Hippocampal formation (tissue), 2 donors: ENCODE measurements at regions not wholly inside any gene's neighbourhood (a gene's known extent, or its start where the extent isn't known, plus 50 kb on each side); places are given as distances from the start of the nearest gene placed in this dataset.
"Not testable (repeated sequence)": the region's sequence is repeated elsewhere in the genome, so short reads cannot be mapped to it uniquely, and the experiment has no call there.

Experiments
- DNase-seq, 2 donors: peaks; one replicate each; lab custom pipeline; 2025; lab: John Stamatoyannopoulos, UW

- DNase-seq = no peak
Observed at GRCh38 chr9:24342457-24342856, 203.2 kb downstream of the IZUMO3 start.

GRCh38 chr9:24333629-24334028 is 212.1 kb downstream of the IZUMO3 start:
- DNase-seq = no peak

- no peak for DNase-seq
Observed at GRCh38 chr9:24298912-24299311, 246.8 kb downstream of the IZUMO3 start.

GRCh38 chr9:24297931-24298330 is 247.8 kb downstream of the IZUMO3 start:
- no peak for DNase-seq

- no peak for DNase-seq
Observed at GRCh38 chr9:24296124-24296523, 249.6 kb downstream of the IZUMO3 start.

GRCh38 chr9:24293386-24293785 is 252.3 kb downstream of the IZUMO3 start:
- no peak for DNase-seq

- no peak for DNase-seq
Observed at GRCh38 chr9:24286761-24287160, 258.9 kb downstream of the IZUMO3 start.

- no peak for DNase-seq
Observed at GRCh38 chr9:24258626-24259025, 287.1 kb downstream of the IZUMO3 start.

GRCh38 chr9:24257726-24258125 is 288.0 kb downstream of the IZUMO3 start:
- DNase-seq = no peak

GRCh38 chr9:24245988-24246387 is 299.7 kb downstream of the IZUMO3 start:
- no peak for DNase-seq

GRCh38 chr9:24242576-24242975 is 303.1 kb downstream of the IZUMO3 start:
- DNase-seq = no peak

GRCh38 chr9:24218656-24219055 is 327.0 kb downstream of the IZUMO3 start:
- no peak for DNase-seq

GRCh38 chr9:24210641-24211040 is 335.1 kb downstream of the IZUMO3 start:
- DNase-seq = no peak

GRCh38 chr9:24189986-24190385 is 355.7 kb downstream of the IZUMO3 start:
- DNase-seq = no peak

GRCh38 chr9:24180572-24180971 is 354.5 kb upstream of the ELAVL2 start:
- not testable (repeated sequence) for DNase-seq

GRCh38 chr9:24144796-24145195 is 318.8 kb upstream of the ELAVL2 start:
- no peak for DNase-seq

GRCh38 chr9:24135072-24135471 is 309.0 kb upstream of the ELAVL2 start:
- not testable (repeated sequence) for DNase-seq

GRCh38 chr9:24132244-24132643 is 306.2 kb upstream of the ELAVL2 start:
- no peak for DNase-seq

- no peak for DNase-seq
Observed at GRCh38 chr9:24127519-24127918, 301.5 kb upstream of the ELAVL2 start.

- DNase-seq = no peak
Observed at GRCh38 chr9:24118190-24118589, 292.1 kb upstream of the ELAVL2 start.

- no peak for DNase-seq
Observed at GRCh38 chr9:24096756-24097155, 270.7 kb upstream of the ELAVL2 start.

- no peak for DNase-seq
Observed at GRCh38 chr9:24095246-24095645, 269.2 kb upstream of the ELAVL2 start.

- no peak for DNase-seq
Observed at GRCh38 chr9:24090566-24090965, 264.5 kb upstream of the ELAVL2 start.

- no peak for DNase-seq
Observed at GRCh38 chr9:24073666-24074065, 247.6 kb upstream of the ELAVL2 start.
